Psoas muscle (tissue), 7 donors: ENCODE measurements at regions not wholly inside any gene's neighbourhood (a gene's known extent, or its start where the extent isn't known, plus 50 kb on each side); places are given as distances from the start of the nearest gene placed in this dataset.
"Not testable (repeated sequence)": the region's sequence is repeated elsewhere in the genome, so short reads cannot be mapped to it uniquely, and the experiment has no call there.

ENCODE experiments used
- ATAC-seq, 4 donors: fragments of 200-7000 bp; cut with Tn5 transposase; one replicate each; pipeline ENCODE4 v1.9.1; 2020; ENCODE audit warnings: moderate library complexity in 3 of 4, mild to moderate bottlenecking in 2 of 4
- DNase-seq, 2 donors: peaks; one replicate each; pipeline ENCODE4 v3.0.0-alpha.2; 2020
- H3K27ac ChIP-seq: fragments of 200-600 bp; one replicate; pipeline ENCODE4 v1.8.0; 2022
- H3K27me3 ChIP-seq, 3 donors: fragments of 200-600 bp in 1 of 3; one replicate each; pipeline versions ENCODE4 v1.6.1 to v1.8.0; 2013 to 2022; ENCODE audit warnings: low read length in 2 of 3, mild to moderate bottlenecking in 2 of 3, moderate library complexity in 1 of 3; ENCODE audit not compliant: insufficient read depth in 3 of 3
- H3K36me3 ChIP-seq, 2 donors: fragments of 200-600 bp in 1 of 2; one replicate each; pipeline versions ENCODE4 v1.6.1 to v1.8.0; 2013 to 2022; ENCODE audit warnings: low read depth in 1 of 2, mild to moderate bottlenecking in 1 of 2, moderate library complexity in 1 of 2; ENCODE audit not compliant: insufficient read depth in 1 of 2
- H3K4me1 ChIP-seq: fragments of 200-600 bp; one replicate; pipeline ENCODE4 v1.8.0; 2022
- H3K4me3 ChIP-seq: fragments of 200-600 bp; one replicate; pipeline ENCODE4 v1.8.0; 2022; ENCODE audit warnings: mild to moderate bottlenecking
- H3K9me3 ChIP-seq: fragments of 200-600 bp; one replicate; pipeline ENCODE4 v1.8.0; 2022
- WGBS, 3 donors: extraction: QIAGEN DNeasy Blood & Tissue Kit; methylation state at CpG; one replicate each; pipeline versions ENCODE4 v1.1.6 to v1.1.7; 2013; 5-methylcytosine and 5-hydroxymethylcytosine counted together
- intact Hi-C, 2 donors: fragments of 100-400 bp; cut with DNase I; formaldehyde crosslinking; loops; one replicate each; pipeline versions ENCODE4 v1.11.0 to v1.14.2; 2022
- TF ChIP-seq, protein P1 (sequence below): fragments of 200-600 bp; IDR thresholded peaks from one replicate; pipeline ENCODE4 v1.8.0; 2022; ENCODE audit warnings: antibody characterized with exemption
- donor health status: healthy with polysubstance abuse.
- donor health status: DM: no; HTN: no; CAD: no; lungs with moderate emphysema.
- donor health status: Bipolar disorder and iron deficiency.
- donor health status: healthy.
- donor health status: DM: yes; HTN: yes; CAD: no.
- donor health status: DM: no; HTN: no; CAD: no.
- donor health status: DM: yes; HTN: yes; CAD: no.

GRCh38 chr7:39758234-39758970 is 135.0 kb downstream of the RALA start:
- no peak for ATAC-seq
- H3K36me3 ChIP-seq, result no peaks in the 10 kb centered on the region
- DNase-seq, result no peak
- intact Hi-C loops, result no loop called here
- no peaks in the 10 kb centered on the region for H3K9me3 ChIP-seq
- 54 to 73% (median 64%) methylated on average over 10 of the region's 10 CpGs for WGBS, 3 donors
- H3K27ac ChIP-seq, result no peak overlapping the region
- no peak overlapping the region for H3K4me3 ChIP-seq
- TF ChIP-seq, protein P1, sequence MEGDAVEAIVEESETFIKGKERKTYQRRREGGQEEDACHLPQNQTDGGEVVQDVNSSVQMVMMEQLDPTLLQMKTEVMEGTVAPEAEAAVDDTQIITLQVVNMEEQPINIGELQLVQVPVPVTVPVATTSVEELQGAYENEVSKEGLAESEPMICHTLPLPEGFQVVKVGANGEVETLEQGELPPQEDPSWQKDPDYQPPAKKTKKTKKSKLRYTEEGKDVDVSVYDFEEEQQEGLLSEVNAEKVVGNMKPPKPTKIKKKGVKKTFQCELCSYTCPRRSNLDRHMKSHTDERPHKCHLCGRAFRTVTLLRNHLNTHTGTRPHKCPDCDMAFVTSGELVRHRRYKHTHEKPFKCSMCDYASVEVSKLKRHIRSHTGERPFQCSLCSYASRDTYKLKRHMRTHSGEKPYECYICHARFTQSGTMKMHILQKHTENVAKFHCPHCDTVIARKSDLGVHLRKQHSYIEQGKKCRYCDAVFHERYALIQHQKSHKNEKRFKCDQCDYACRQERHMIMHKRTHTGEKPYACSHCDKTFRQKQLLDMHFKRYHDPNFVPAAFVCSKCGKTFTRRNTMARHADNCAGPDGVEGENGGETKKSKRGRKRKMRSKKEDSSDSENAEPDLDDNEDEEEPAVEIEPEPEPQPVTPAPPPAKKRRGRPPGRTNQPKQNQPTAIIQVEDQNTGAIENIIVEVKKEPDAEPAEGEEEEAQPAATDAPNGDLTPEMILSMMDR, result no peak
- no peaks in the 10 kb centered on the region for H3K27me3 ChIP-seq
- no peaks in the 10 kb centered on the region for H3K4me1 ChIP-seq

GRCh38 chr7:39761449-39761848 is 138.1 kb downstream of the RALA start:
- ATAC-seq (no peak), DNase-seq (no peak)
- no peaks in the 10 kb centered on the region for H3K27me3 ChIP-seq
- no peaks in the 10 kb centered on the region for H3K4me1 ChIP-seq
- TF ChIP-seq, protein P1, result no peak
- intact Hi-C loops, result no loop called here
- WGBS, 3 donors, result 86 to 90% (median 87%) methylated on average over 6 of the region's 6 CpGs
- H3K9me3 ChIP-seq, result no peaks in the 10 kb centered on the region
- no peak overlapping the region for H3K27ac ChIP-seq
- no peaks in the 10 kb centered on the region for H3K36me3 ChIP-seq
- H3K4me3 ChIP-seq, result no peak overlapping the region

GRCh38 chr7:39762466-39762865 is 139.1 kb downstream of the RALA start:
- ATAC-seq, H3K27ac ChIP-seq, H3K4me3 ChIP-seq, H3K4me1 ChIP-seq, H3K9me3 ChIP-seq, H3K27me3 ChIP-seq, intact Hi-C loops, DNase-seq, H3K36me3 ChIP-seq: not testable (repeated sequence)
- 46 to 75% (median 52%) methylated on average over 5 of the region's 5 CpGs for WGBS, 3 donors

GRCh38 chr7:39762881-39763280 is 139.5 kb downstream of the RALA start:
- H3K4me3 ChIP-seq, DNase-seq, H3K36me3 ChIP-seq, ATAC-seq, H3K9me3 ChIP-seq, H3K27ac ChIP-seq, H3K4me1 ChIP-seq, intact Hi-C loops, H3K27me3 ChIP-seq: not testable (repeated sequence)
- WGBS, 3 donors, result 57 to 61% (median 59%) methylated on average over 5 of the region's 5 CpGs

GRCh38 chr7:39765833-39766232 is 142.5 kb downstream of the RALA start:
- intact Hi-C loops, H3K27ac ChIP-seq: not testable (repeated sequence)

DNA sequence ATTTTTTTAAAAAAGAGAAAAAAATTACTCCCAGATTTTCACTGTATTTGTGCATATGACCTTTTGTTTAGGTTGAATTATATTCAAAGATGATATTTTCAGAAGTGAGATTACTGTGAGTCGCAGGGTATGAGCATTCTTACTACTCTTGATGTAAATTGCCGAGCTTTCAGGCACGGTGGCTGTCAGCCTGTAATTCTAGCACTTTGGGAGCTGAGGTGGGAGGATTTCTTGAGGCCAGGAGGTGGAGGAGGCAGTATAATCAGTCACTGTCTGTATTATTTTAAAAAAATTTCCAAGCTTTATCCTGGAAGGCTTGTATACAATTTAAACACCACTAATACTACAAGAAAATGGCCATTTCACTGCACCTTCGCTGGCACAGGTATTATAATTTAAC is 145.1 kb downstream of the RALA start:
- WGBS, 3 donors, result 75 to 90% (median 80%) methylated on average over 4 of the region's 4 CpGs

More at GRCh38 chr7:39765833-39766232, 142.5 kb downstream of the RALA start:
- not testable (repeated sequence) for DNase-seq, H3K36me3 ChIP-seq, ATAC-seq, H3K27me3 ChIP-seq, H3K9me3 ChIP-seq, H3K4me3 ChIP-seq, H3K4me1 ChIP-seq
- 86 to 89% (median 87%) methylated on average over 4 of the region's 4 CpGs for WGBS, 3 donors

GRCh38 chr7:39774341-39774851 is 151.0 kb downstream of the RALA start:
- H3K9me3 ChIP-seq, H3K4me1 ChIP-seq, H3K27me3 ChIP-seq, H3K27ac ChIP-seq, H3K4me3 ChIP-seq, DNase-seq, ATAC-seq, intact Hi-C loops, H3K36me3 ChIP-seq: not testable (repeated sequence)
- WGBS, 3 donors, result 88 to 93% (median 93%) methylated on average over 9 of the region's 9 CpGs

More for the DNA sequence above, 145.1 kb downstream of the RALA start:
- H3K27me3 ChIP-seq, intact Hi-C loops, H3K36me3 ChIP-seq, H3K9me3 ChIP-seq, H3K4me3 ChIP-seq, H3K4me1 ChIP-seq, H3K27ac ChIP-seq, ATAC-seq, DNase-seq: not testable (repeated sequence)

- H3K36me3 ChIP-seq, H3K4me3 ChIP-seq, intact Hi-C loops, DNase-seq, H3K9me3 ChIP-seq, H3K27me3 ChIP-seq, ATAC-seq, H3K27ac ChIP-seq, H3K4me1 ChIP-seq: not testable (repeated sequence)
- WGBS, 3 donors, result 98 to 100% (median 99%) methylated on average over 4 of the region's 4 CpGs
Measured at GRCh38 chr7:39781557-39781956, 158.2 kb downstream of the RALA start.

- H3K27me3 ChIP-seq, H3K9me3 ChIP-seq, H3K4me1 ChIP-seq, DNase-seq, intact Hi-C loops, ATAC-seq, H3K27ac ChIP-seq, H3K36me3 ChIP-seq, H3K4me3 ChIP-seq: not testable (repeated sequence)
- WGBS, 3 donors, result 80 to 89% (median 83%) methylated on average over 3 of the region's 3 CpGs
Measured at GRCh38 chr7:39786440-39786839, 163.1 kb downstream of the RALA start.

DNA sequence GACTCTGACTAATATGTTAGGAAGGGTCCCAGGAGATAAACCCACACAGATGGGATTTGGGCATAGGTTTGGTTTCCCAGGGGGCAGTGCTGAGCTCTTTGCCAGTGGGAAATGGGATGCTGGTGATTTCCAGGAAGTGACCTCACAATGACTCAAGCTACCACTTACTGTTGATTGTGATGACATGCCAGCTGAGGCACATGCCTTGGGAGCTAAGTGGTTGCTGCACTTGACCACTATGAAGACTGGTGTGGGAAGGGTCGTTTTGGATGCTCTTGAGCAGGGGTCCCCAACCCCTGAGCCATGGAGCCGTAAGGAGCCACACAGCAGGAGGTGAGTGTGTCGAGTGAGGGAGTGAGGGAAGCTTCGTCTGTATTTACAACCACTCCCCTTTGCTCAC is 159.0 kb upstream of the CDK13 start:
- H3K27ac ChIP-seq, H3K9me3 ChIP-seq, H3K27me3 ChIP-seq, intact Hi-C loops, H3K4me3 ChIP-seq, ATAC-seq, H3K36me3 ChIP-seq, H3K4me1 ChIP-seq, DNase-seq: not testable (repeated sequence)
- 80 to 83% (median 81%) methylated on average over 4 of the region's 4 CpGs for WGBS, 3 donors
